Bronchial epithelial cell (primary cell): ENCODE measurements at regions not wholly inside any gene's neighbourhood (a gene's known extent, or its start where the extent isn't known, plus 50 kb on each side); places are given as distances from the start of the nearest gene placed in this dataset.
A peak's percentile ranks its signal among the peaks of the same experiment; 100 is the strongest.

ENCODE experiments used
- DNase-seq: peaks from one replicate; pipeline ENCODE4 v3.0.0-alpha.2; 2010; ENCODE audit warnings: low read depth
- FAIRE-seq: peaks from 2 replicates; lab custom pipeline; 2011; peaks lifted over from hg19 to GRCh38; lab: Jason Lieb, UNC
- H3K27me3 ChIP-seq: 2 replicates; pipeline ENCODE4 v1.5.1; 2011; ENCODE audit warnings: low read length; ENCODE audit not compliant: control insufficient read depth, insufficient read depth
- H3K36me3 ChIP-seq: 2 replicates; pipeline ENCODE4 v1.5.1; 2011; ENCODE audit warnings: low read length; ENCODE audit not compliant: control insufficient read depth, insufficient read depth
- H3K4me3 ChIP-seq: 2 replicates; pipeline ENCODE4 v1.5.1; 2011; ENCODE audit warnings: mild to moderate bottlenecking, low read depth, low read length, control low read depth
- CTCF ChIP-seq: IDR thresholded peaks from 2 replicates; pipeline ENCODE4 v1.5.1; 2011; ENCODE audit warnings: mild to moderate bottlenecking, moderate library complexity, low read length, control low read depth, inconsistent platforms; ENCODE audit not compliant: insufficient read depth, severe bottlenecking

- FAIRE-seq: no peak
- Histone ChIP-seq H3K27me3 (no peaks in the 10 kb centered on the region), H3K4me3 (no peak overlapping the region), H3K36me3 (no peaks in the 10 kb centered on the region)
- no peak for DNase-seq
- no peak for TF ChIP-seq CTCF
Measured at GRCh38 chr15:46117071-46117470, 482.2 kb downstream of the SQOR start.

GRCh38 chr15:46120713-46121112 lies 485.9 kb downstream of the SQOR start:
- Histone ChIP-seq H3K4me3 (no peak overlapping the region), H3K27me3 (no peaks in the 10 kb centered on the region), H3K36me3 (no peaks in the 10 kb centered on the region)
- no peak for TF ChIP-seq CTCF
- DNase-seq (no peak), FAIRE-seq (no peak)

- no peaks in the 10 kb centered on the region for H3K36me3 ChIP-seq
- FAIRE-seq (no peak), DNase-seq (no peak)
- H3K4me3 ChIP-seq: no peak overlapping the region
- no peaks in the 10 kb centered on the region for H3K27me3 ChIP-seq
- no peak for TF ChIP-seq CTCF
Measured at GRCh38 chr15:46121441-46121840, 486.6 kb downstream of the SQOR start.

- Histone ChIP-seq H3K4me3 (no peak overlapping the region), H3K27me3 (no peaks in the 10 kb centered on the region), H3K36me3 (no peaks in the 10 kb centered on the region)
- no peak for DNase-seq
- no peak for FAIRE-seq
- no peak for TF ChIP-seq CTCF
Measured at GRCh38 chr15:46126581-46126980, 491.8 kb downstream of the SQOR start.

- no peak for FAIRE-seq
- H3K36me3 ChIP-seq: no peaks in the 10 kb centered on the region
- DNase-seq: peak; percentile 48
- no peak overlapping the region for H3K4me3 ChIP-seq
- H3K27me3 ChIP-seq: no peaks in the 10 kb centered on the region
- no peak for TF ChIP-seq CTCF
Measured at GRCh38 chr15:46127361-46127874, 492.6 kb downstream of the SQOR start.

- TF ChIP-seq CTCF: no peak
- Histone ChIP-seq H3K27me3 (no peaks in the 10 kb centered on the region), H3K4me3 (no peak overlapping the region), H3K36me3 (no peaks in the 10 kb centered on the region)
- no peak for FAIRE-seq
- DNase-seq: no peak
Measured at GRCh38 chr15:46129145-46129544, 494.3 kb downstream of the SQOR start.
